Epithelial cell of proximal tubule (primary cell): ENCODE measurements at regions not wholly inside any gene's neighbourhood (a gene's known extent, or its start where the extent isn't known, plus 50 kb on each side); places are given as distances from the start of the nearest gene placed in this dataset.
"Not testable (repeated sequence)": the region's sequence is repeated elsewhere in the genome, so short reads cannot be mapped to it uniquely, and the experiment has no call there.

Experiments used
- DNase-seq: peaks from one replicate; pipeline ENCODE4 v3.0.0-alpha.2; 2011; ENCODE audit warnings: low read depth
- H3K4me3 ChIP-seq: 2 replicates; pipeline ENCODE4 v1.5.1; 2011; ENCODE audit warnings: low read depth, mild to moderate bottlenecking, low read length
- TF ChIP-seq, protein P1 (sequence below): conservative IDR thresholded peaks from 2 replicates; pipeline ENCODE4 v1.5.1; 2012; ENCODE audit warnings: low read depth, mild to moderate bottlenecking, low read length

DNA sequence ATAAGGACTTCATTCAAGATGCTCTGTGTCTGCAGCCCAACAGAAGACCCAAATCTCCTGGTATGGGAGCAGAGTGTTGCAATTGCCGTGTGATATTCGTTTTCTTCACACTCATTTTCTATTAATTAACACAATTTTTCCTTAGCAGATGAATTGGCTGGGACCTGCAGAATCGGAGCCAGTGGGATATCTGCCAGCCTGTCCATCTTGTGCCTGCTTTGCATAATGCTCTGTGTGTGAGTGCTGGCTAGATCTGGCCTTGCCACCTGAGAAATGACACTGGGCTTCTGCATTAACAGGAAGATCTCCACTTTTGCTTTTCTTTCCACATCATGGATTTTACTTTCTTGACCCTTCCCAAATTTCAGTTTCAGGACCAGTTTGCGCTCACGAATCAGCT lies 70.4 kb upstream of the GPR158 start:
- H3K4me3 ChIP-seq, result no peak overlapping the region
- TF ChIP-seq, protein P1, sequence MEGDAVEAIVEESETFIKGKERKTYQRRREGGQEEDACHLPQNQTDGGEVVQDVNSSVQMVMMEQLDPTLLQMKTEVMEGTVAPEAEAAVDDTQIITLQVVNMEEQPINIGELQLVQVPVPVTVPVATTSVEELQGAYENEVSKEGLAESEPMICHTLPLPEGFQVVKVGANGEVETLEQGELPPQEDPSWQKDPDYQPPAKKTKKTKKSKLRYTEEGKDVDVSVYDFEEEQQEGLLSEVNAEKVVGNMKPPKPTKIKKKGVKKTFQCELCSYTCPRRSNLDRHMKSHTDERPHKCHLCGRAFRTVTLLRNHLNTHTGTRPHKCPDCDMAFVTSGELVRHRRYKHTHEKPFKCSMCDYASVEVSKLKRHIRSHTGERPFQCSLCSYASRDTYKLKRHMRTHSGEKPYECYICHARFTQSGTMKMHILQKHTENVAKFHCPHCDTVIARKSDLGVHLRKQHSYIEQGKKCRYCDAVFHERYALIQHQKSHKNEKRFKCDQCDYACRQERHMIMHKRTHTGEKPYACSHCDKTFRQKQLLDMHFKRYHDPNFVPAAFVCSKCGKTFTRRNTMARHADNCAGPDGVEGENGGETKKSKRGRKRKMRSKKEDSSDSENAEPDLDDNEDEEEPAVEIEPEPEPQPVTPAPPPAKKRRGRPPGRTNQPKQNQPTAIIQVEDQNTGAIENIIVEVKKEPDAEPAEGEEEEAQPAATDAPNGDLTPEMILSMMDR, result no peak
- DNase-seq, result no peak

DNA sequence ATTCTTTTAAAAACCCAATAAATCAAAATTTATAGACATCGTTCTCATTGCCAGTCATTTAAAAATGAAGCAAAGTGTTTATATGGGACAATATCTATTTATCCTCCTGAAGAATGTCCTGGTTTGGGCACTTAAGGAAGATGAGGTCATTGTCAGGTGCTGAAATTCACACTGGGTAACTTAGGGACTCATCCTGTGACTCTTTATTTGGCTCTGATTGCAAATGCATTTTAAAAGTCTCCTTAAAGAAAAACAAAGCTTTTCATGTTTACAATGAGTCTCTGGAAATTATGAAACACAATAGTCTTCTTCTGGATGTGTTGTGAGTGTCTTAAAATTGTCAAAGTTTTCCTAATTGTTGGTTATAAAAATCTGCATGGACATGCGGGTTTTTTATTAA lies 69.5 kb upstream of the GPR158 start:
- no peak overlapping the region for H3K4me3 ChIP-seq
- TF ChIP-seq, protein P1, result no peak
- no peak for DNase-seq

DNA sequence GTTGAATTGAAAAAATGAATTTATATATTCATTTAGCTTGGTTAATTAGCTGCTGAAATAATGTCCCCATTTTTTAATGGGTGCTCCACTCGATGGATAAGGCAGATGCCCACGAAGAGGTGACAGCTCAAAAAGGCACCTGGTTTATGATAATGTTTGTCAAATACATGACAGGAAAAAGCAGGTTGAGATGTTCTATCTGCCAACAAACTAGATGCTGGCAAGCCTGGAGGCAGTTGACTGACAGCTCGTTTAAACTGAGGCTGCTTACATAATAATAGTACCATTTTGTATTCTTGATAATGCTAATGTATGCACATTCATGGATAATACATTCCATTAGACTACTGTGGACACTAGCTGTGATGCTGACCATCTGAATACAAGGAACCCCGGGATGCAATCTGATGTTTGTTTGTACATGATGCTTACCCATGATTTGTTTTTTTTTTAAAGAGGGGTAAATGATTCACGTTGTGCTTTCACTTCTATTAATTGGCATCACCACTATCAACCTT lies 69.0 kb upstream of the GPR158 start:
- TF ChIP-seq, protein P1, result no peak

DNA sequence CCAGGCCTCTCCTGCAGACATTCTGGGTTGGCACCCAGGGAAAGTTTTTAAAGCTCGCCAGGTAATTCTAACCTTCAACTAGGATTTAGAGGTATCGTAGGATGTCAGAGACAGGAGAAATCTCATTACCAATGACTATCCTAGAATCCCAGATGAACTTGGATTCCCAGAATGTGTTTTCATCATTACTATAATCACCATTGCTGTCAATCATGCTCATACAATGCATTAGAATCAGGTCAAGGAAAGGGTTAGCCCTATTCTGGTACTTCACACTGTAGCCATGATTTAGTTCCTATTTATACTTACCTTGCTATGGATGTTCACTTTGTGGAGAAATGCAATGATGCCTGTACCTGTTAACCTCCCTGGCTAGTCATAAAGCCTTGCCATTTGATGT lies 67.0 kb upstream of the GPR158 start:
- no peak overlapping the region for H3K4me3 ChIP-seq
- no peak for DNase-seq
- TF ChIP-seq, protein P1, result no peak

More for the DNA sequence above, 69.0 kb upstream of the GPR158 start:
- H3K4me3 ChIP-seq, result no peak overlapping the region
- no peak for DNase-seq

DNA sequence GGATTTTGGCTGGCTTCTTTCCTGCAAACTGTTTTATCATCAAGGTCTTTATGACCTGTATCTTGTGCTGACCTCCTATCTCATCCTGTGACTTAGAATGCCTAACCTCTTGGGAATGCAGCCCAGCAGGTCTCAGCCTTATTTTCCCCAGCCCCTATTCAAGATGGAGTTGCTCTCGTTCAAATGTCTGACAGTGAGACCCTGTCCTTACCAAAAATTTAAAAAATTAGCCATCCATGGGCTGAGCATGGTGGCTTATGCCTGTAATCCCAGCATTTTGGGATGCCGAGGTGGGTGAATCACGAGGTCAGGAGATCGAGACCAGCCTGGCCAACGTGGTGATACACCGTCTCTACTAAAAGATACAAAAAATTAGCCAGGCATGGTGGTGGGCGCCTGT lies 64.9 kb upstream of the GPR158 start:
- not testable (repeated sequence) for DNase-seq, H3K4me3 ChIP-seq

DNA sequence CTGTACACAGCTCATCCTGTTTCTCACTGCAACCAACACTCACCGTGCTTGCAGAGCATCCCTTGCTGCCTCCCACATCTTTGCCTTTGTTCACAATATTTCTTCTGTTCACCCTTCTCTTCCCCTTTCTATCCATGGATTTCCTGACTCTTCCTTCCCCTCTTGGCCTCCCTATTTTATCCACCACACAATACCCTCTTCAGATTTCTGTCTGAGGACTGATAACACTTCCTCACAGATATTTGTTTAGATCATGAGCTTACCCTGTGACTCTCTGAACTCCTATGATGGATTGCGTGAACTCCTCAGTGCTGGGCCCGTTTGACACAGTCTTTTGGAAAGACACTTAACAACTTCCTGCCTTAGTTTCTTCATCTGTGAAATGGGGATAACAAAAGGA lies 62.8 kb upstream of the GPR158 start:
- DNase-seq, result no peak
- H3K4me3 ChIP-seq, result no peak overlapping the region
- TF ChIP-seq, protein P1, result no peak

DNA sequence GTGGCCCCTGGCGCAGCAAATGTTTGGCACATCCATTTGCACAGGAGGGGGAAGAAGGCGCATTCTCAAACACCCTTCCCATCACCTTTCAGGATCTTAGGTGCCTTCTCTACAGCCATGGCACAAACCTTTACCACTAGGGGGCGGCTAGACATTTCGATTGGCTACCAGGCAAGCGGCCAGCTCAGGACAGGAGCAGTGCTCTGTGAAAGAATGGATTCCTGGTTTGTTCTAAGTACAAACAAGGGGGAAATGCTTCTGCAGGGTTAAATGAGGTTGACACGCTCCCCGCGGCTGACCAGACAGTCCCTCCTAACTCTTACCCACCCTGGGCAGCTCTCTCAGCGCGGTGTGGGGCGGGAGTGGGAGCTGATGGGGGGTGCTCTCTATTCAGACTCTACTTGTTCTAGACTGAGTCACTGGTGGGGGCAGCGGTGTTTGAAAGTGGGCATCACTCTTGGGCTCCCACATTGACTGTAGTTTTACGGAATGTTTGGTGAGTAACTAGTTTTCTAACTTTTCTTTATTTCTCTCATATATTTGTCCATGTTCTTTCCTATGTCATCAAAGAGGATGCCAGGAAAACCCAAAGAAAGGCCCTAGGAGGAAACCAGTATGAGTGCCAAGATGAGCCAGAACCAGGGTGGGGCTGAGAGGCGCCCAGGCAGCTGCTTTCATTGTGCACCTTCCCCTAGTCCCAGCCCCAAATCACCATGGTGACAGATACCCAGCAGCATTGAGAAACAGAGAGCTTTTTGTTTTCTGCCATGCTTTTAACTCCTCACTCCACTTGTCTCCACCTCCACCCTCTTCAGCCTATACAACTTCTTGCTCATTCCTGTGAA lies 61.4 kb upstream of the GPR158 start:
- DNase-seq, result peak; percentile 23
- H3K4me3 ChIP-seq, result no peak overlapping the region
- TF ChIP-seq, protein P1, result peak; percentile 91
